H1 (cell line): ENCODE measurements at regions not wholly inside any gene's neighbourhood (a gene's known extent, or its start where the extent isn't known, plus 50 kb on each side); places are given as distances from the start of the nearest gene placed in this dataset.
A peak's percentile ranks its signal among the peaks of the same experiment; 100 is the strongest.

Experiments
- CTCF ChIA-PET: fragments of 300-600 bp; sonication (Branson Sonifier 250); formaldehyde crosslinking; loops from one replicate; lab custom pipeline; 2021; ENCODE audit not compliant: partially characterized antibody; lab: Charles Lee
- POLR2A ChIA-PET: fragments of 300-600 bp; sonication (Branson Sonifier 250); formaldehyde crosslinking; loops from one replicate; lab custom pipeline; 2021; ENCODE audit warnings: inconsistent platforms; ENCODE audit not compliant: partially characterized antibody; lab: Charles Lee
- DNase-seq, 2 experiments: peaks; one replicate each; pipeline versions ENCODE4 v3.0.0 to v3.0.0-alpha.2; 2010 to 2022; ENCODE audit warnings: low spot score in 2 of 2, low read depth in 1 of 2, mixed read lengths in 1 of 2
- FAIRE-seq: peaks from 2 replicates; lab custom pipeline; 2011; peaks lifted over from hg19 to GRCh38; lab: Jason Lieb, UNC
- H2AFZ ChIP-seq: 2 replicates; pipeline ENCODE4 v1.8.1; 2012; ENCODE audit warnings: low read length, inconsistent platforms
- H2AK5ac ChIP-seq: 2 replicates; pipeline ENCODE4 v1.6.1; 2013; ENCODE audit warnings: low read depth, low read length
- H2BK120ac ChIP-seq: replicated peaks from 2 replicates; pipeline ENCODE3; 2013; ENCODE audit warnings: low read depth, low read length, inconsistent platforms
- H2BK12ac ChIP-seq: 2 replicates; pipeline ENCODE4 v1.6.1; 2013; ENCODE audit warnings: low read depth, low read length
- H2BK15ac ChIP-seq: 2 replicates; pipeline ENCODE4 v1.6.1; 2013; ENCODE audit warnings: low read length
- H2BK20ac ChIP-seq: 2 replicates; pipeline ENCODE4 v1.6.1; 2013; ENCODE audit warnings: low read length
- H2BK5ac ChIP-seq: 2 replicates; pipeline ENCODE4 v1.6.1; 2013; ENCODE audit warnings: low read depth, low read length
- H3K14ac ChIP-seq: 2 replicates; pipeline ENCODE4 v1.6.1; 2013; ENCODE audit warnings: inconsistent platforms; ENCODE audit not compliant: insufficient read length
- H3K18ac ChIP-seq: 2 replicates; pipeline ENCODE4 v1.6.1; 2013; ENCODE audit warnings: low read length; ENCODE audit errors: extremely low read depth
- H3K23ac ChIP-seq: 2 replicates; pipeline ENCODE4 v1.6.1; 2013; ENCODE audit warnings: inconsistent platforms; ENCODE audit not compliant: insufficient read length
- H3K23me2 ChIP-seq: 2 replicates; pipeline ENCODE4 v1.6.1; 2013; ENCODE audit warnings: low read depth, low read length
- H3K27ac ChIP-seq: 2 replicates; pipeline ENCODE4 v1.6.1; 2011; ENCODE audit warnings: low read depth, low read length, inconsistent platforms
- H3K27me3 ChIP-seq, 4 experiments: replicated peaks in 1 of 4; 1 replicate in 1 of 4; 2 replicates in 3 of 4; pipeline versions ENCODE4 v1.6.1 to v1.8.1; 2011 to 2013; ENCODE audit warnings: low read length in 3 of 4, mild to moderate bottlenecking in 3 of 4, inconsistent platforms in 2 of 4, mixed read lengths in 2 of 4, moderate library complexity in 1 of 4; ENCODE audit not compliant: control insufficient read depth in 3 of 4, insufficient read depth in 3 of 4; ENCODE audit errors: extremely low read depth in 1 of 4
- H3K36me3 ChIP-seq, 4 experiments: 2 replicates each; pipeline versions ENCODE4 v1.6.1 to v1.8.1; 2011 to 2013; ENCODE audit warnings: mild to moderate bottlenecking in 4 of 4, low read length in 3 of 4, moderate library complexity in 2 of 4, control low read depth in 1 of 4, inconsistent platforms in 1 of 4; ENCODE audit not compliant: insufficient read depth in 4 of 4, control insufficient read depth in 2 of 4
- H3K4ac ChIP-seq: replicated peaks from 2 replicates; pipeline ENCODE3; 2013; ENCODE audit warnings: low read length, low read depth, mixed read lengths, inconsistent platforms; ENCODE audit not compliant: insufficient read length
- H3K4me1 ChIP-seq, 4 experiments: replicated peaks in 1 of 4; 1 replicate in 1 of 4; 2 replicates in 3 of 4; pipeline versions ENCODE4 v1.6.1 to v1.8.1; 2011 to 2013; ENCODE audit warnings: low read length in 3 of 4, inconsistent platforms in 2 of 4, mixed read lengths in 1 of 4; ENCODE audit not compliant: insufficient read depth in 4 of 4, control insufficient read depth in 3 of 4
- H3K4me2 ChIP-seq, 2 experiments: 2 replicates each; pipeline versions ENCODE4 v1.6.1 to v1.8.1; 2011 to 2013; ENCODE audit warnings: low read depth in 2 of 2, low read length in 2 of 2, control low read depth in 1 of 2, inconsistent platforms in 1 of 2, mild to moderate bottlenecking in 1 of 2; ENCODE audit not compliant: insufficient read depth in 1 of 2
- H3K4me3 ChIP-seq, 4 experiments: fragments of 200-600, 300-600 bp in 1 of 4; sonication (generic), shearing (Covaris generic), sonication (Bioruptor Twin) in 1 of 4; 2 replicates each; pipeline versions ENCODE4 v1.5.1 to v1.8.1; 2011 to 2016; ENCODE audit warnings: low read length in 4 of 4, low read depth in 3 of 4, control low read depth in 2 of 4, inconsistent platforms in 2 of 4, mild to moderate bottlenecking in 2 of 4, mixed read lengths in 1 of 4, moderate library complexity in 1 of 4; ENCODE audit not compliant: insufficient read depth in 2 of 4; ENCODE audit errors: extremely low read depth in 1 of 4
- H3K56ac ChIP-seq: replicated peaks from 2 replicates; pipeline ENCODE3; 2013; ENCODE audit warnings: low read depth, mild to moderate bottlenecking, mixed read lengths, low read length, inconsistent platforms; ENCODE audit not compliant: insufficient read length
- H3K79me1 ChIP-seq: 2 replicates; pipeline ENCODE4 v1.6.1; 2013; ENCODE audit warnings: low read depth, low read length, control low read depth
- H3K79me2 ChIP-seq, 2 experiments: 2 replicates each; pipeline versions ENCODE4 v1.6.1 to v1.8.1; 2012 to 2013; ENCODE audit warnings: low read length in 2 of 2, mild to moderate bottlenecking in 2 of 2, inconsistent platforms in 1 of 2; ENCODE audit not compliant: insufficient read depth in 2 of 2, control insufficient read depth in 1 of 2
- H3K9ac ChIP-seq, 4 experiments: replicated peaks in 1 of 4; 1 replicate in 1 of 4; 2 replicates in 3 of 4; pipeline versions ENCODE4 v1.6.1 to v1.8.1; 2011 to 2013; ENCODE audit warnings: low read depth in 3 of 4, low read length in 3 of 4, control low read depth in 2 of 4, mild to moderate bottlenecking in 2 of 4, moderate library complexity in 2 of 4, inconsistent platforms in 1 of 4; ENCODE audit errors: extremely low read depth in 1 of 4
- H3K9me3 ChIP-seq, 2 experiments: 2 replicates each; pipeline versions ENCODE4 v1.6.1 to v1.8.1; 2012 to 2013; ENCODE audit warnings: mild to moderate bottlenecking in 2 of 2, moderate library complexity in 2 of 2, control low read depth in 1 of 2, inconsistent platforms in 1 of 2, low read depth in 1 of 2, low read length in 1 of 2, mixed read lengths in 1 of 2; ENCODE audit not compliant: insufficient read depth in 2 of 2
- H4K20me1 ChIP-seq, 2 experiments: replicated peaks in 1 of 2; 2 replicates each; pipeline versions ENCODE3 to v1.8.1; 2011 to 2013; ENCODE audit warnings: inconsistent platforms in 2 of 2, low read length in 2 of 2, mild to moderate bottlenecking in 1 of 2; ENCODE audit not compliant: insufficient read depth in 2 of 2, control insufficient read depth in 1 of 2
- H4K5ac ChIP-seq: 2 replicates; pipeline ENCODE4 v1.6.1; 2013; ENCODE audit warnings: low read length, low read depth, mixed read lengths, inconsistent platforms; ENCODE audit not compliant: insufficient read length
- H4K8ac ChIP-seq: 2 replicates; pipeline ENCODE4 v1.8.0; 2013; ENCODE audit warnings: mild to moderate bottlenecking, moderate library complexity, low read length, inconsistent platforms; ENCODE audit not compliant: insufficient read depth; ENCODE audit errors: extremely low read depth
- H4K91ac ChIP-seq: replicated peaks from 2 replicates; pipeline ENCODE3; 2013; ENCODE audit warnings: low read length, mixed read lengths, inconsistent platforms; ENCODE audit not compliant: insufficient read length
- BACH1 ChIP-seq: IDR thresholded peaks from 2 replicates; pipeline ENCODE4 v1.6.1; 2012; ENCODE audit warnings: low read length, improper control_type of control experiment
- TAF7 ChIP-seq: optimal IDR thresholded peaks from 2 replicates; pipeline ENCODE3; 2011; ENCODE audit warnings: low read depth, mild to moderate bottlenecking, inconsistent platforms, low read length, moderate library complexity, borderline replicate concordance
- YY1 ChIP-seq: IDR thresholded peaks from 2 replicates; pipeline ENCODE4 v1.6.1; 2011; ENCODE audit warnings: low read depth, mild to moderate bottlenecking, low read length
- WGBS, 2 experiments: shearing (Covaris generic) in 1 of 2; methylation state at CpG; one replicate each; pipeline versions ENCODE4 v1.1.6 to v1.1.7; 2013 to 2015; ENCODE audit warnings: low lambda C conversion rate in 2 of 2, mixed read lengths in 2 of 2, inconsistent platforms in 1 of 2, low coverage in 1 of 2, missing lambda C conversion rate in 1 of 2; ENCODE audit not compliant: insufficient replicate concordance in 2 of 2, insufficient coverage in 1 of 2, insufficient read length in 1 of 2; ENCODE audit errors: extremely low coverage in 1 of 2, missing lambda C conversion rate in 1 of 2; 5-methylcytosine and 5-hydroxymethylcytosine counted together

- no peak overlapping the region for H3K23ac ChIP-seq
- POLR2A ChIA-PET, result no interaction called here
- no peaks in the 10 kb centered on the region for H3K23me2 ChIP-seq
- H3K56ac ChIP-seq, result no peak overlapping the region
- H4K20me1 ChIP-seq, result no peaks in the 10 kb centered on the region
- H4K8ac ChIP-seq, result no peak overlapping the region
- WGBS, 2 experiments, result 77% methylated on average over 1 of the region's 1 CpG; no CpG with 5 or more reads in 1 of the 2 experiments
- no peak overlapping the region for H2BK120ac ChIP-seq
- no peak overlapping the region for H3K4me2 ChIP-seq
- no peaks in the 10 kb centered on the region for H3K27me3 ChIP-seq
- no peak overlapping the region for H3K18ac ChIP-seq
- 0 out of 2 replicates have a peak overlapping the region, but pooled peaks have one; percentile 30 for H2BK5ac ChIP-seq
- H3K4me3 ChIP-seq, result no peak overlapping the region
- CTCF ChIA-PET, result no interaction called here
- 0 out of 4 replicates have a peak, but pooled peaks cover 0 to 4% of the 10 kb centered on the region in 2 experiments for H3K9me3 ChIP-seq
- no peaks in the 10 kb centered on the region for H3K79me1 ChIP-seq
- H3K79me2 ChIP-seq, result no peaks in the 10 kb centered on the region
- no peaks in the 10 kb centered on the region for H3K36me3 ChIP-seq
- no peak overlapping the region for H3K27ac ChIP-seq
- no peak overlapping the region for H2BK15ac ChIP-seq
- H2BK20ac ChIP-seq, result no peak overlapping the region
- no peak overlapping the region for H3K4ac ChIP-seq
- peak overlapping the region; percentile 40; the same call in 1 of the 2 replicates for H2AFZ ChIP-seq
- H3K14ac ChIP-seq, result no peak overlapping the region
- no peak overlapping the region for H2AK5ac ChIP-seq
- H4K91ac ChIP-seq, result no peak overlapping the region
- FAIRE-seq (no peak), DNase-seq (no peak)
- peaks cover 0 to 22% (median 17%) of the 10 kb centered on the region in 4 experiments; a peak in 6 of 7 replicates for H3K4me1 ChIP-seq
- H2BK12ac ChIP-seq, result peak overlapping the region; percentile 86; the same call in 1 of the 2 replicates
- H3K9ac ChIP-seq, result no peak overlapping the region
- H4K5ac ChIP-seq, result no peak overlapping the region
- TF ChIP-seq YY1, result no peak
- TF ChIP-seq TAF7, result no peak
- no peak for TF ChIP-seq BACH1
These were observed 502.3 kb upstream of the KLHL29 start for GRCh38 chr2:22882643-22883042.
